ENCODE measurements at regions not wholly inside any gene's neighbourhood (a gene's known extent, or its start where the extent isn't known, plus 50 kb on each side); places are given as distances from the start of the nearest gene placed in this dataset.

- H3K4me1 ChIP-seq (ENCODE audit: control insufficient read depth, insufficient read depth, low read length): peaks cover 48% of the 10 kb centered on the region
- peak overlapping the region; percentile 62 for H3K27ac ChIP-seq (ENCODE audit: low read length)
- ChIA-PET POLR2A (interaction anchor here (0.6 kb wide), 1 partner anchor 23 kb away, joined by 3 read pairs; no protein-coding TSS in a partner anchor), CTCF (interaction anchor here (0.8 kb wide), 1 partner anchor 167 kb away, joined by 3 read pairs; no protein-coding TSS in a partner anchor)
- no peaks in the 10 kb centered on the region for H3K27me3 ChIP-seq (ENCODE audit: control insufficient read depth, insufficient read depth, low read length)
- no peaks in the 10 kb centered on the region for H3K36me3 ChIP-seq (ENCODE audit: control insufficient read depth, insufficient read depth, low read length)
- no TSS peak for BruUV-seq (replicated peaks)
- peaks cover 17% of the 10 kb centered on the region; the same call in 1 of the 2 replicates for H3K9me3 ChIP-seq (ENCODE audit: control insufficient read depth, insufficient read depth, low read depth, low read length)
- DNase-seq (ENCODE audit: low read depth, low spot score) (no peak), ATAC-seq (peak; percentile 22; the same call in 1 of the 2 replicates)
- H3K4me3 ChIP-seq (ENCODE audit: low read depth in 2 of 2, low read length in 2 of 2): peak overlapping the region in 1 of 2 experiments; percentile 7; a peak in 1 of 4 replicates
- intact Hi-C loops (cut with micrococcal nuclease; ENCODE audit: unreplicated experiment): no loop called here
- in situ Hi-C loops (cut with HindIII; ENCODE audit: low pct_unique_long_range_greater_than_20kb, low sequenced_read_pairs): no loop called here
- TF ChIP-seq SIN3A (IDR thresholded peaks at IDR 0.05; ENCODE audit: borderline replicate concordance, insufficient read depth, low read depth, low read length) (no peak), POLR2AphosphoS5 (IDR thresholded peaks at IDR 0.05; ENCODE audit: low read depth, low read length) (no peak), TCF7L2 (IDR thresholded peaks at IDR 0.05; ENCODE audit: low read depth, low read length) (no peak)
- TF ChIP-seq, protein P1, sequence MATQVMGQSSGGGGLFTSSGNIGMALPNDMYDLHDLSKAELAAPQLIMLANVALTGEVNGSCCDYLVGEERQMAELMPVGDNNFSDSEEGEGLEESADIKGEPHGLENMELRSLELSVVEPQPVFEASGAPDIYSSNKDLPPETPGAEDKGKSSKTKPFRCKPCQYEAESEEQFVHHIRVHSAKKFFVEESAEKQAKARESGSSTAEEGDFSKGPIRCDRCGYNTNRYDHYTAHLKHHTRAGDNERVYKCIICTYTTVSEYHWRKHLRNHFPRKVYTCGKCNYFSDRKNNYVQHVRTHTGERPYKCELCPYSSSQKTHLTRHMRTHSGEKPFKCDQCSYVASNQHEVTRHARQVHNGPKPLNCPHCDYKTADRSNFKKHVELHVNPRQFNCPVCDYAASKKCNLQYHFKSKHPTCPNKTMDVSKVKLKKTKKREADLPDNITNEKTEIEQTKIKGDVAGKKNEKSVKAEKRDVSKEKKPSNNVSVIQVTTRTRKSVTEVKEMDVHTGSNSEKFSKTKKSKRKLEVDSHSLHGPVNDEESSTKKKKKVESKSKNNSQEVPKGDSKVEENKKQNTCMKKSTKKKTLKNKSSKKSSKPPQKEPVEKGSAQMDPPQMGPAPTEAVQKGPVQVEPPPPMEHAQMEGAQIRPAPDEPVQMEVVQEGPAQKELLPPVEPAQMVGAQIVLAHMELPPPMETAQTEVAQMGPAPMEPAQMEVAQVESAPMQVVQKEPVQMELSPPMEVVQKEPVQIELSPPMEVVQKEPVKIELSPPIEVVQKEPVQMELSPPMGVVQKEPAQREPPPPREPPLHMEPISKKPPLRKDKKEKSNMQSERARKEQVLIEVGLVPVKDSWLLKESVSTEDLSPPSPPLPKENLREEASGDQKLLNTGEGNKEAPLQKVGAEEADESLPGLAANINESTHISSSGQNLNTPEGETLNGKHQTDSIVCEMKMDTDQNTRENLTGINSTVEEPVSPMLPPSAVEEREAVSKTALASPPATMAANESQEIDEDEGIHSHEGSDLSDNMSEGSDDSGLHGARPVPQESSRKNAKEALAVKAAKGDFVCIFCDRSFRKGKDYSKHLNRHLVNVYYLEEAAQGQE (IDR thresholded peaks at IDR 0.05; ENCODE audit: insufficient read depth in 1 of 2, low read depth in 2 of 2, low read length in 1 of 2): no peak
- TF ChIP-seq, protein P2, sequence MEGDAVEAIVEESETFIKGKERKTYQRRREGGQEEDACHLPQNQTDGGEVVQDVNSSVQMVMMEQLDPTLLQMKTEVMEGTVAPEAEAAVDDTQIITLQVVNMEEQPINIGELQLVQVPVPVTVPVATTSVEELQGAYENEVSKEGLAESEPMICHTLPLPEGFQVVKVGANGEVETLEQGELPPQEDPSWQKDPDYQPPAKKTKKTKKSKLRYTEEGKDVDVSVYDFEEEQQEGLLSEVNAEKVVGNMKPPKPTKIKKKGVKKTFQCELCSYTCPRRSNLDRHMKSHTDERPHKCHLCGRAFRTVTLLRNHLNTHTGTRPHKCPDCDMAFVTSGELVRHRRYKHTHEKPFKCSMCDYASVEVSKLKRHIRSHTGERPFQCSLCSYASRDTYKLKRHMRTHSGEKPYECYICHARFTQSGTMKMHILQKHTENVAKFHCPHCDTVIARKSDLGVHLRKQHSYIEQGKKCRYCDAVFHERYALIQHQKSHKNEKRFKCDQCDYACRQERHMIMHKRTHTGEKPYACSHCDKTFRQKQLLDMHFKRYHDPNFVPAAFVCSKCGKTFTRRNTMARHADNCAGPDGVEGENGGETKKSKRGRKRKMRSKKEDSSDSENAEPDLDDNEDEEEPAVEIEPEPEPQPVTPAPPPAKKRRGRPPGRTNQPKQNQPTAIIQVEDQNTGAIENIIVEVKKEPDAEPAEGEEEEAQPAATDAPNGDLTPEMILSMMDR (IDR thresholded peaks at IDR 0.05): no peak
Measured at GRCh38 chr10:94083662-94084265, 90.0 kb downstream of the PLCE1 start.

- POLR2A ChIA-PET: no interaction called here
- no peak for DNase-seq (ENCODE audit: low read depth, low spot score)
- H3K27ac ChIP-seq (ENCODE audit: low read length): peak overlapping the region; percentile 62
- intact Hi-C loops (cut with micrococcal nuclease; ENCODE audit: unreplicated experiment) (no loop called here), in situ Hi-C loops (cut with HindIII; ENCODE audit: low pct_unique_long_range_greater_than_20kb, low sequenced_read_pairs) (no loop called here)
- no peak for TF ChIP-seq SIN3A (IDR thresholded peaks at IDR 0.05; ENCODE audit: borderline replicate concordance, insufficient read depth, low read depth, low read length)
- 0 out of 2 replicates have a peak, but pooled peaks have one; percentile 19 for TF ChIP-seq TCF7L2 (IDR thresholded peaks at IDR 0.05; ENCODE audit: low read depth, low read length)
- H3K9me3 ChIP-seq (ENCODE audit: control insufficient read depth, insufficient read depth, low read depth, low read length): peaks cover 17% of the 10 kb centered on the region; the same call in 1 of the 2 replicates
- no peaks in the 10 kb centered on the region for H3K27me3 ChIP-seq (ENCODE audit: control insufficient read depth, insufficient read depth, low read length)
- no peaks in the 10 kb centered on the region for H3K36me3 ChIP-seq (ENCODE audit: control insufficient read depth, insufficient read depth, low read length)
- ATAC-seq: peak; percentile 61
- CTCF ChIA-PET: interaction anchor here (0.8 kb wide), 1 partner anchor 168 kb away, joined by 3 read pairs; no protein-coding TSS in a partner anchor
- peaks cover 54% of the 10 kb centered on the region for H3K4me1 ChIP-seq (ENCODE audit: control insufficient read depth, insufficient read depth, low read length)
- H3K4me3 ChIP-seq (ENCODE audit: low read depth in 2 of 2, low read length in 2 of 2): peak overlapping the region in 1 of 2 experiments; percentile 7; a peak in 1 of 4 replicates
- no TSS peak for BruUV-seq (replicated peaks)
Measured at GRCh38 chr10:94084344-94084743, 90.6 kb downstream of the PLCE1 start.

DNA sequence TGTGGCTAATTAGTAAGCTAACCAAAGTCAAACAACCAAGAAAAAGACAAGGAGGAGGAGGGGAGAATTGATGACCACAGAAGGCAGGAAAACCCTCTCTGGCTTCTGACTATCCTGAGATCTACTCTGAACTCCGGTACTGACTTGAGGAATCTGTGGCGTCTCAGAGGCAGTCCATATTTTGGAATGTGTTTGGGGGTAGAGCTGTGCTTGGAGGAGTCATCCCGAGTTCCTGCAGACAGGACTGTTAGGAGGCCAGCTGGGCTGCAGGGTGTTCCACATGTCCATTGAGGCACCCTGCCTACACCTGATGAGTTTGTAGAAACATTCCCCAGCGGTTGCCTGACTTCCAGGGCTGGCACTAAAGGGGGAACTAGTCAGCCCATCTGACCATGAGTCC is 91.6 kb downstream of the PLCE1 start:
- intact Hi-C loops (cut with micrococcal nuclease; ENCODE audit: unreplicated experiment): no loop called here
- BruUV-seq (replicated peaks): no TSS peak
- H3K4me3 ChIP-seq (ENCODE audit: low read depth in 2 of 2, low read length in 2 of 2): no peak overlapping the region
- H3K27me3 ChIP-seq (ENCODE audit: control insufficient read depth, insufficient read depth, low read length): no peaks in the 10 kb centered on the region
- H3K36me3 ChIP-seq (ENCODE audit: control insufficient read depth, insufficient read depth, low read length): no peaks in the 10 kb centered on the region
- H3K27ac ChIP-seq (ENCODE audit: low read length): peak overlapping the region; percentile 24; the same call in 1 of the 2 replicates
- TF ChIP-seq SIN3A (IDR thresholded peaks at IDR 0.05; ENCODE audit: borderline replicate concordance, insufficient read depth, low read depth, low read length) (no peak), POLR2AphosphoS5 (IDR thresholded peaks at IDR 0.05; ENCODE audit: low read depth, low read length) (no peak), TCF7L2 (IDR thresholded peaks at IDR 0.05; ENCODE audit: low read depth, low read length) (no peak)
- TF ChIP-seq, protein P1 (IDR thresholded peaks at IDR 0.05; ENCODE audit: insufficient read depth in 1 of 2, low read depth in 2 of 2, low read length in 1 of 2): no peak
- TF ChIP-seq, protein P2 (IDR thresholded peaks at IDR 0.05): no peak
- DNase-seq (ENCODE audit: low read depth, low spot score) (no peak), ATAC-seq (peak; percentile 49)
- ChIA-PET POLR2A (no interaction called here), CTCF (no interaction called here)
- in situ Hi-C loops (cut with HindIII; ENCODE audit: low pct_unique_long_range_greater_than_20kb, low sequenced_read_pairs): no loop called here
- peaks cover 14% of the 10 kb centered on the region; the same call in 1 of the 2 replicates for H3K9me3 ChIP-seq (ENCODE audit: control insufficient read depth, insufficient read depth, low read depth, low read length)
- H3K4me1 ChIP-seq (ENCODE audit: control insufficient read depth, insufficient read depth, low read length): peaks cover 64% of the 10 kb centered on the region
